Spleen (tissue), 11 donors: ENCODE measurements at regions not wholly inside any gene's neighbourhood (a gene's known extent, or its start where the extent isn't known, plus 50 kb on each side); places are given as distances from the start of the nearest gene placed in this dataset.

ENCODE experiments used
- DNase-seq: peaks from one replicate; pipeline ENCODE4 v3.0.0-alpha.2; 2020
- H3K27ac ChIP-seq, 8 donors: fragments of 200-600 bp; sonication (generic) in 7 of 8; 1 replicate in 4 of 8; 2 replicates in 4 of 8; pipeline versions ENCODE4 v1.5.0 to v1.8.0; 2016 to 2021; ENCODE audit warnings: inconsistent platforms in 4 of 8, mild to moderate bottlenecking in 4 of 8, moderate library complexity in 1 of 8
- H3K27me3 ChIP-seq, 7 donors: fragments of 200-600 bp; sonication (generic) in 6 of 7; replicated peaks in 1 of 7; 1 replicate in 4 of 7; 2 replicates in 3 of 7; pipeline versions ENCODE4 v1.5.0 to v1.8.0; 2016 to 2021; ENCODE audit warnings: inconsistent platforms in 3 of 7, mild to moderate bottlenecking in 1 of 7
- H3K36me3 ChIP-seq, 6 donors: fragments of 200-600 bp; sonication (generic) in 5 of 6; 1 replicate in 4 of 6; 2 replicates in 2 of 6; pipeline versions ENCODE4 v1.5.0 to v1.8.0; 2016 to 2021; ENCODE audit warnings: inconsistent platforms in 2 of 6
- H3K4me1 ChIP-seq, 6 donors: fragments of 200-600 bp; sonication (generic) in 5 of 6; 1 replicate in 3 of 6; 2 replicates in 3 of 6; pipeline versions ENCODE4 v1.5.0 to v1.8.0; 2016 to 2021; ENCODE audit warnings: inconsistent platforms in 3 of 6
- H3K4me3 ChIP-seq, 8 donors: fragments of 200-600 bp; sonication (generic) in 7 of 8; 1 replicate in 4 of 8; 2 replicates in 4 of 8; pipeline versions ENCODE4 v1.5.0 to v1.8.0; 2016 to 2021; ENCODE audit warnings: inconsistent platforms in 4 of 8, mild to moderate bottlenecking in 4 of 8, moderate library complexity in 2 of 8
- H3K9me3 ChIP-seq, 8 donors: fragments of 200-600 bp; sonication (generic) in 7 of 8; 1 replicate in 4 of 8; 2 replicates in 4 of 8; pipeline versions ENCODE4 v1.5.0 to v1.8.0; 2016 to 2021; ENCODE audit warnings: inconsistent platforms in 4 of 8
- POLR2A ChIP-seq, 3 donors: fragments of 450-650 bp; IDR thresholded peaks; one replicate each; pipeline ENCODE4 v1.5.1; 2017; ENCODE audit warnings: antibody characterized with exemption in 3 of 3, mild to moderate bottlenecking in 1 of 3
- POLR2AphosphoS5 ChIP-seq, 3 donors: sonication (generic); formaldehyde crosslinking; IDR thresholded peaks; one replicate each; pipeline ENCODE4 v1.5.1; 2017; ENCODE audit warnings: antibody characterized with exemption in 3 of 3
- WGBS, 5 donors: extraction: QIAGEN DNeasy Blood & Tissue Kit in 3 of 5; methylation state at CpG; one replicate each; pipeline versions ENCODE4 v1.1.5 to v1.1.7; 2013 to 2018; 5-methylcytosine and 5-hydroxymethylcytosine counted together
- intact Hi-C: fragments of 100-400 bp; cut with DNase I; formaldehyde crosslinking; loops from one replicate; pipeline ENCODE4 v1.15.0; 2023; ENCODE audit warnings: low total_unique reads
- TF ChIP-seq, protein P1 (sequence below), 11 experiments: fragments of 200-600 bp in 7 of 11; fragments of 450-650 bp in 4 of 11; sonication (generic) in 4 of 11; IDR thresholded peaks in 8 of 11; conservative IDR thresholded peaks in 3 of 11; 1 replicate in 7 of 11; 2 replicates in 4 of 11; pipeline versions ENCODE4 v1.4.0 to v1.8.0; 2016 to 2021; ENCODE audit warnings: antibody characterized with exemption in 11 of 11, inconsistent platforms in 4 of 11, mild to moderate bottlenecking in 1 of 11
- donor health status: healthy with polysubstance abuse.
- donor health status: DM: no; HTN: no; CAD: no; lungs with moderate emphysema.
- donor health status: DM: no; HTN: no; CAD: no.
- donor health status: Bipolar disorder and iron deficiency.
- donor health status: healthy.
- donor health status: DM: no; HTN: no; CAD: no.
- donor health status: DM: yes; HTN: yes; CAD: no.

DNA sequence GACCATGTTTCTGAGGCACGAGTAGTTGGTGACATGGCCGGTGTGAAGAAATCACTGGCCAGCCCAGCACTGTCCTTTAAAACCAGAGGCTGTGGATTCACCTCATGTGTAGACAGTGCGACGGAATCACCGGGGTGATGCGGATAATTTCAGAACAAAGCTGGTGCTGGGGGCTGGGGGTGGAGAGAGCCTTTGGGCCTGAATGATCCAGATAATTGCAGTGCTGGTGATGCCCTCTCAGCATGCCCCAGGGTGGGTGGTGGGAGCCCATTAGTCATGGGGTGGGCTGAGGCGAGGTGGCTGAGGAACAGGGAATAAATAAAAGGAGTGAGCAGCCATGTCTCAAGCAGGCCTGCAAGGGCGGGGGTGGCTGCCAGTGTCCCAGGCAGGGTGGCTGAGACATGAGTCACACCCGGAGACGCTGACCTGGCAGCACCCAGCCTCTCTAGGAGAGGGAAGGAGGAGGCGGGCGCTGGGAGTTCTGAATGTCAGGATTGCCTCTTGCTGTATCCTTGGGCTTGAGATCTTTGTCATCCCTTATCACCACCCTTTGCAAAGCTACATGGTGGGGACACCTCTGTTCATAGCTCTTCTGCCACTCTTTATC, 61.1 kb upstream of the KCNK12 start:
- H3K4me1 ChIP-seq, result no peaks in the 10 kb centered on the region
- H3K36me3 ChIP-seq, result no peaks in the 10 kb centered on the region
- TF ChIP-seq POLR2A (IDR thresholded peaks at IDR 0.05) (no peak), POLR2AphosphoS5 (IDR thresholded peaks at IDR 0.05) (no peak)
- TF ChIP-seq, protein P1, sequence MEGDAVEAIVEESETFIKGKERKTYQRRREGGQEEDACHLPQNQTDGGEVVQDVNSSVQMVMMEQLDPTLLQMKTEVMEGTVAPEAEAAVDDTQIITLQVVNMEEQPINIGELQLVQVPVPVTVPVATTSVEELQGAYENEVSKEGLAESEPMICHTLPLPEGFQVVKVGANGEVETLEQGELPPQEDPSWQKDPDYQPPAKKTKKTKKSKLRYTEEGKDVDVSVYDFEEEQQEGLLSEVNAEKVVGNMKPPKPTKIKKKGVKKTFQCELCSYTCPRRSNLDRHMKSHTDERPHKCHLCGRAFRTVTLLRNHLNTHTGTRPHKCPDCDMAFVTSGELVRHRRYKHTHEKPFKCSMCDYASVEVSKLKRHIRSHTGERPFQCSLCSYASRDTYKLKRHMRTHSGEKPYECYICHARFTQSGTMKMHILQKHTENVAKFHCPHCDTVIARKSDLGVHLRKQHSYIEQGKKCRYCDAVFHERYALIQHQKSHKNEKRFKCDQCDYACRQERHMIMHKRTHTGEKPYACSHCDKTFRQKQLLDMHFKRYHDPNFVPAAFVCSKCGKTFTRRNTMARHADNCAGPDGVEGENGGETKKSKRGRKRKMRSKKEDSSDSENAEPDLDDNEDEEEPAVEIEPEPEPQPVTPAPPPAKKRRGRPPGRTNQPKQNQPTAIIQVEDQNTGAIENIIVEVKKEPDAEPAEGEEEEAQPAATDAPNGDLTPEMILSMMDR (IDR thresholded peaks at IDR 0.05 in 8 of 11, conservative IDR thresholded peaks at IDR 0.05 in 3 of 11), result no peak
- H3K27ac ChIP-seq, result no peak overlapping the region
- intact Hi-C loops, result no loop called here
- no peaks in the 10 kb centered on the region for H3K27me3 ChIP-seq
- 90 to 93% (median 91%) methylated on average over 12 of the region's 12 CpGs for WGBS, 5 donors
- H3K4me3 ChIP-seq, result no peak overlapping the region
- no peak for DNase-seq
- H3K9me3 ChIP-seq, result no peaks in the 10 kb centered on the region

DNA sequence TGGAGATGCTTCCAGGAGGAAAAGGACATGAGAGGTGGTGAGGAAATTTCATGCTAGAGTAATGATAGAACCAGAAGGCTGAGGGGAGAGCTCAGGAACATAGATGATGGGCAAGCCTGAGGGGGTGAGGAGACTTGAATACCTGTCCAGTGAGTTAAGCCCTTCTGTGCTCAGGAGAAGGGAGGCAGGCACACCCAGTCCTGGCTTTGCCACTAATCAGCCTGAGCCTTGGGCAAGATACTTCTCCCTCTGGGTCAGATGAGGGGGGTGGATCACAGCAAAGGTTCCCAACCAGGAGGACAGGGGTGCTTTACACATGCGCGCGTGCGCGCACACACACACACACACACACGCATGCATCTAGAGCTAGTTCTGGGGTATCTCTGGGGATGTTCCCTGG, 60.5 kb upstream of the KCNK12 start:
- Histone ChIP-seq H3K36me3 (no peaks in the 10 kb centered on the region), H3K4me1 (no peaks in the 10 kb centered on the region), H3K4me3 (no peak overlapping the region), H3K27me3 (no peaks in the 10 kb centered on the region), H3K9me3 (no peaks in the 10 kb centered on the region), H3K27ac (no peak overlapping the region)
- DNase-seq, result no peak
- intact Hi-C loops, result no loop called here
- 89 to 98% (median 97%) methylated on average over 6 of the region's 6 CpGs for WGBS, 5 donors
- TF ChIP-seq POLR2A (IDR thresholded peaks at IDR 0.05), result no peak
- no peak for TF ChIP-seq POLR2AphosphoS5 (IDR thresholded peaks at IDR 0.05)
- TF ChIP-seq, protein P1 (IDR thresholded peaks at IDR 0.05 in 8 of 11, conservative IDR thresholded peaks at IDR 0.05 in 3 of 11), result no peak

DNA sequence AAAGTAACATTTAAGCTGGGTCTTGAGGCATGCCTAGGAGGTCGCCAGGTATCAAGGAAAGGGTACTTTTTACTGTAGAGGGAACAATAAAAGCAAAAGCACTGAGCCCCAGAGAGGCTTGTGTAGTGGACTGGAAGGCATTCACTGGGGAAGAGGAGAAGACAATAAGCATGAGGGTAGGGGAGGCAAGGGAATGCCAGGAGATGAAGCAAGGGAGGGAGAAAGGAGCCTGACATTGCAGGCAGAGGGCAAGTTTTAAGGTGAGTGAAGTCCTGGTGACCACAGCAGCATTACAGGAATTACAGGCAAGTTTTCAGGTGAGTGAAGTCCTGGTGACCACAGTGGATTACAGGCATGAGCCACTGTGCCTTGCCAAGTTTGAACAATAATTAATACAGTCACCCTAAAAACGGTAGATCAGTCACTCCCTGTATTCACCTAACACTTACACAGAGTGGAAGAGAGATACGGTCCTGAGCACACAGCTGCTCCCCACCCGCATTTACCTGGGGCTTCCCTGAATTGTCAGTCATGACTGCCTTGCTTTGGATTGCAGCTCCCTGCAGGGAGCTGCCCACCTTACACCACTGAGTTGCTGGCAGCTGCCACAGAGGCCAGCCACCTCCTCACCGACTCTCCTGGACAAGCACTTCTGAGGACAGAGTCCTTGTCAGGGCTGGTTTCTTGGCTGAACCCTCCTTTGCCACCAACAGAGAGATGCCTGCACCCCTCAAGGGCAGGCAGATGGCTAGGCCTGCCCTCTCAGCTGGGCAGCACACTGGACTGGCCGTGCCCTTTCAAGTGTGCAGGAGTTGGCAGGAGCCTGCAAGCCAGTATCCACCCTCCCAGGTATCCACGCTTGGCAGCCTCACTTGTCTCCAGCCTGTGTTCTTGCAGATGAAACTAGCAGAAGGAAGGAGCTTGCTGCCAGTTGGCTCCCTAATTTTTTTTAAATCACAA, 59.0 kb upstream of the KCNK12 start:
- no peak overlapping the region for H3K4me3 ChIP-seq
- DNase-seq, result no peak
- H3K27me3 ChIP-seq, result no peaks in the 10 kb centered on the region
- no peak overlapping the region for H3K27ac ChIP-seq
- H3K4me1 ChIP-seq, result no peaks in the 10 kb centered on the region
- intact Hi-C loops, result no loop called here
- TF ChIP-seq, protein P1 (IDR thresholded peaks at IDR 0.05 in 8 of 11, conservative IDR thresholded peaks at IDR 0.05 in 3 of 11), result no peak
- TF ChIP-seq POLR2A (IDR thresholded peaks at IDR 0.05) (no peak), POLR2AphosphoS5 (IDR thresholded peaks at IDR 0.05) (no peak)
- H3K36me3 ChIP-seq, result no peaks in the 10 kb centered on the region
- no peaks in the 10 kb centered on the region for H3K9me3 ChIP-seq
- WGBS, 5 donors, result 84 to 88% (median 86%) methylated on average over 7 of the region's 7 CpGs

DNA sequence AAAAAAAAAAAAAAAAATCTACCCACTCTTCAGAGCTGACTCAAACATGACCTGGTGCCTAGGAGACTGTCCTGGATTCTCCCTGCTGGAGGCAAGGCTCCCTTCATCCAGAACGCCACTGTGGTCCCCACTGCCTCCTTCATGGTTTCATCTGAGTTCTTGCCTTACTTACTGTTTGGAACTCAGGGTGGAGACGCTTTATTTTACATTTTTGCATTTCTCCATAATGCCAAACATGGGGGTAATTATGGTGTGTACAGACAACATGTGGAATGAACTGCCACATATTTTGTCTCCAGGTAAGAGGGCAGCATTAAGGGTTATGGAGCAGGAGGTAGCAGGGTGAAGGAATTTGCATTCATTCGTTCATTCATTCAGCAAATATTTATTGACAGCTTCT, 58.1 kb upstream of the KCNK12 start:
- H3K4me3 ChIP-seq, result no peak overlapping the region
- H3K27me3 ChIP-seq, result no peaks in the 10 kb centered on the region
- 84 to 97% (median 87%) methylated on average over 3 of the region's 3 CpGs for WGBS, 5 donors
- intact Hi-C loops, result no loop called here
- H3K4me1 ChIP-seq, result no peaks in the 10 kb centered on the region
- TF ChIP-seq POLR2AphosphoS5 (IDR thresholded peaks at IDR 0.05) (no peak), POLR2A (IDR thresholded peaks at IDR 0.05) (no peak)
- TF ChIP-seq, protein P1 (IDR thresholded peaks at IDR 0.05 in 8 of 11, conservative IDR thresholded peaks at IDR 0.05 in 3 of 11), result no peak
- no peaks in the 10 kb centered on the region for H3K9me3 ChIP-seq
- no peak overlapping the region for H3K27ac ChIP-seq
- no peaks in the 10 kb centered on the region for H3K36me3 ChIP-seq
- DNase-seq, result no peak
